ENCODE measurements at regions not wholly inside any gene's neighbourhood (a gene's known extent, or its start where the extent isn't known, plus 50 kb on each side); places are given as distances from the start of the nearest gene placed in this dataset.

DNA sequence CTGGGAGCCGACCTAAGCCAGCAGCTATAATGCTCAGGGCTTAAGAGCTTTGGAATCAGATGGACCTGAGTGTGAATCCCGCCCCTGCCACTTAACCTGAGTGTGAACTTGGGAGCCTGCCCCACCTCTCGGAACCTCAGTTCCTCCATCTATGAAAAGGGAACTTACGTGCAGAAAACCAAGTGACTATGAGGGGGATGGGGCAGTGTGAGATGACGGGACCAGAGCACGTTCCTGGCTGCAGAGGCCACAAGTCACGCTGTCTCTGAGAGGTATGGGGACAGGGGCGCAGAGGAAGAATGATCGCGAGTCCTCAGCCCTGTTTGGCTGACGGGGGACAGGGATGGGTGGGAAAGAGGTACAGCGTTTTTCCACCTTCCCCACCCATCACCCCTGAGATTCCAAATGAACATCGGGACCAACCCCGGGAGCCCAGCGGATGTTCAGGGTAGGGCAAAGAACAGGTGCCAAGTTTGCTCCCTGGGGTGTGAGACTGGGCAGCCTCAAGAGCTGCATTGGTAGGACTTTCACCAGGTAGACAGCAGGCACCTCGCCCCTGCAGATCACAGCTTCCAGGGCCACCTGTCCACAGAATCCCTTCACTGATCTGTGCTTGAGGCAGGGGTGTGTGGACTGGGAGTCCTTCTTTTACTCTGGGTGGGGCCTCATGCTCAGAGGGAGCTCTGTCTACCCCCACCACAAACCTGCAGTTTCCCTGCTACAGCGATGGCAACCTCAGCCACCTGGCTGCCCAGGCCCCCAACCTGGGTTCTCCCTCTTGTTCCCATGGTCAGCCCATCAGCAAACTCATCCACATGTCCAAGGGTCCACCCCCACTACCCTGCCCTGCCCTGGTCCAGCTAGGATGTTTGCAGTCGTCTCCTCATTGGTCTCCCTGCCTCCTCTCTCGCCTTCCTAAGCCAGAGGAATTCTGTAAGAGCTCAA, 85.8 kb downstream of the CEBPB start:
- H3K4me1 ChIP-seq (ENCODE audit: control insufficient read depth, insufficient read depth, low read length, poor library complexity, severe bottlenecking), result no peaks in the 10 kb centered on the region
- H3K4me3 ChIP-seq (ENCODE audit: extremely low read depth, insufficient read depth, low read length, poor library complexity, severe bottlenecking), result no peak overlapping the region
- WGBS, 2 experiments (ENCODE audit: insufficient coverage in 2 of 2), result 86 to 94% methylated on average over 10 to 11 of the region's 19 CpGs
- H3K27ac ChIP-seq (ENCODE audit: low read depth, low read length, severe bottlenecking), result no peak overlapping the region
- no peaks in the 10 kb centered on the region for H3K9me3 ChIP-seq (ENCODE audit: control insufficient read depth, low read length)
- H3K36me3 ChIP-seq (ENCODE audit: control insufficient read depth, insufficient read depth, low read length), result no peaks in the 10 kb centered on the region

DNA sequence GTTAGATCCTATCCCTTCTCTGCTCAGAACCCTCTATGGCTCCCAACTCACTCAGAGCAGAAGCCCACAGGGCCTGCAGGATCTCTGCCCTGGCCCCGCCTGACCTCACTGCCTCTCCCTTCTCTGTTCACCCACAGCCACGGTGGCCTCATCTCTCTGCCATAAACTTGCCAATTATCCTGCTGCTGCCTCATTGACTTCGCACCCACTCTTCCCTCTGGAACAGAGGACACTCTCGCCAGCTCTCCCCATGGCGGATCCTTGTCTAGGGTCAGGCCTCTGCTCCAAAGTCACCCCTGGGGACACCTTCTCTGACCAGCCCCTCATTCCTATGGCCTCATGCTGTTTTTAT, 86.4 kb downstream of the CEBPB start:
- Histone ChIP-seq H3K27ac (ENCODE audit: low read depth, low read length, severe bottlenecking) (no peak overlapping the region), H3K36me3 (ENCODE audit: control insufficient read depth, insufficient read depth, low read length) (no peaks in the 10 kb centered on the region), H3K4me1 (ENCODE audit: control insufficient read depth, insufficient read depth, low read length, poor library complexity, severe bottlenecking) (no peaks in the 10 kb centered on the region), H3K4me3 (ENCODE audit: extremely low read depth, insufficient read depth, low read length, poor library complexity, severe bottlenecking) (no peak overlapping the region), H3K9me3 (ENCODE audit: control insufficient read depth, low read length) (no peaks in the 10 kb centered on the region)
- 82 to 98% methylated on average over 5 of the region's 5 CpGs for WGBS, 2 experiments (ENCODE audit: insufficient coverage in 2 of 2)

DNA sequence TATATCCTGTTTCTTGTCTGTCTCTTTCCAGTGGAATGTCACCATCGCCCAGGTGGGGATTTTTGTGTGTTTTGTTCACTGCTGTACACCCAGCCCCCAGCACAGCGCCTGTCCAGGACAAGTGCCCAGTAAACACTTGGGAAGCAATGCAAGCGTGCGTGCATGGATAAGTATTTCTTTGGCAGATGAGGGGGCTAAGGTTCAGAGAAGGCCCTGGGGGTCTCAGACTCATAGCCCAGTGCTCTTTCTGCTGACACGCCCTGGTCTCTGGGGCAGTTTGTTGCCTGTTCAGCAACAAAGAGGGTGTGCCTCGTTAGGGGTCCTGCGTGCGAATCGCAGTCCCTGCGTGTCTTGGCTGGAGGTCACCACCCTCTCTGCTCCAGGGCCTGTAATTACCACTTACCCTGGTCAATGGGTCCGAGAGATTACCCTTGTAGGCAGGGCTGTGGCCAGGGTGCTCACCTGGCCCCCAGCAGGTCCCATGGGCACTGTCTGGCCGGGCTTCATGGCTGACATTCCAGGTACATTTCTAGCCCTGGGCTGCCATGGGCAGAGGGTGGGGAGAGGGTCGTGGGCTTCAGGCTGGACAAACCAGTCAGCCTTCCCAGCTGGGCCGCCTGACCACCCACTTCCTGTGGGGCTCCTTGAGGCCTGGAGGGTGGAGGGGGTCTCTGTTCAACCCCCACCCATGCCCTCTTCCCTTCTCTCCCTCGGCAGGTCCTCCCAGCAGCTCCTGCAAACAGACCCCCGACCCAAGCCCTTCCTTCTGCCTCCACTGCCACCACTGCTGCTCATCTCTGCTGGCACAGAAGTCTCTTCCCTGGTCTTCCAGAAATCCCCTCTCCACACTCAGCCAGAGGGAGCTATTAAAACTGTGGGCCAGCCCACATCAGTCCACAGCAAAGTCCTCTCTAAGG, 87.1 kb downstream of the CEBPB start:
- WGBS, 2 experiments (ENCODE audit: insufficient coverage in 2 of 2), result 94 to 98% methylated on average over 11 to 13 of the region's 16 CpGs
- no peak overlapping the region for H3K27ac ChIP-seq (ENCODE audit: low read depth, low read length, severe bottlenecking)
- no peaks in the 10 kb centered on the region for H3K9me3 ChIP-seq (ENCODE audit: control insufficient read depth, low read length)
- H3K36me3 ChIP-seq (ENCODE audit: control insufficient read depth, insufficient read depth, low read length), result no peaks in the 10 kb centered on the region
- H3K4me1 ChIP-seq (ENCODE audit: control insufficient read depth, insufficient read depth, low read length, poor library complexity, severe bottlenecking), result no peaks in the 10 kb centered on the region
- no peak overlapping the region for H3K4me3 ChIP-seq (ENCODE audit: extremely low read depth, insufficient read depth, low read length, poor library complexity, severe bottlenecking)

DNA sequence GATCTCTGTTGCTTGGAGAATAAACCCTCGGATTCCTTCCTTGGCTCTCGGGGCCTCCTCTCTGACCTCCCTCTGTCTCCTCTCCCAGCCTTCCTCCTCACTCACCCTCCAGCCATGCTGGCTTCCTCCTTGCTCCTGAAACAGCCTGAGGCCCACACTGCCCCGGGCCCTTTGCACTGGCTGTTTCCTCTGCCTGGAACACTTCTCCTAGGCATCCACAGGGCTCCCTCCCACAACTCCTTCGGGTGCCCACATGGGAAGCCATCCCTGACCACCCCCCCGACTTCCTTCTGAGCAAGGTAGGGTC, 87.7 kb downstream of the CEBPB start:
- H3K4me1 ChIP-seq (ENCODE audit: control insufficient read depth, insufficient read depth, low read length, poor library complexity, severe bottlenecking), result peaks cover 3% of the 10 kb centered on the region
- H3K9me3 ChIP-seq (ENCODE audit: control insufficient read depth, low read length), result no peaks in the 10 kb centered on the region
- H3K27ac ChIP-seq (ENCODE audit: low read depth, low read length, severe bottlenecking), result no peak overlapping the region
- no peak overlapping the region for H3K4me3 ChIP-seq (ENCODE audit: extremely low read depth, insufficient read depth, low read length, poor library complexity, severe bottlenecking)
- 89 to 90% methylated on average over 3 to 5 of the region's 5 CpGs for WGBS, 2 experiments (ENCODE audit: insufficient coverage in 2 of 2)
- no peaks in the 10 kb centered on the region for H3K36me3 ChIP-seq (ENCODE audit: control insufficient read depth, insufficient read depth, low read length)

DNA sequence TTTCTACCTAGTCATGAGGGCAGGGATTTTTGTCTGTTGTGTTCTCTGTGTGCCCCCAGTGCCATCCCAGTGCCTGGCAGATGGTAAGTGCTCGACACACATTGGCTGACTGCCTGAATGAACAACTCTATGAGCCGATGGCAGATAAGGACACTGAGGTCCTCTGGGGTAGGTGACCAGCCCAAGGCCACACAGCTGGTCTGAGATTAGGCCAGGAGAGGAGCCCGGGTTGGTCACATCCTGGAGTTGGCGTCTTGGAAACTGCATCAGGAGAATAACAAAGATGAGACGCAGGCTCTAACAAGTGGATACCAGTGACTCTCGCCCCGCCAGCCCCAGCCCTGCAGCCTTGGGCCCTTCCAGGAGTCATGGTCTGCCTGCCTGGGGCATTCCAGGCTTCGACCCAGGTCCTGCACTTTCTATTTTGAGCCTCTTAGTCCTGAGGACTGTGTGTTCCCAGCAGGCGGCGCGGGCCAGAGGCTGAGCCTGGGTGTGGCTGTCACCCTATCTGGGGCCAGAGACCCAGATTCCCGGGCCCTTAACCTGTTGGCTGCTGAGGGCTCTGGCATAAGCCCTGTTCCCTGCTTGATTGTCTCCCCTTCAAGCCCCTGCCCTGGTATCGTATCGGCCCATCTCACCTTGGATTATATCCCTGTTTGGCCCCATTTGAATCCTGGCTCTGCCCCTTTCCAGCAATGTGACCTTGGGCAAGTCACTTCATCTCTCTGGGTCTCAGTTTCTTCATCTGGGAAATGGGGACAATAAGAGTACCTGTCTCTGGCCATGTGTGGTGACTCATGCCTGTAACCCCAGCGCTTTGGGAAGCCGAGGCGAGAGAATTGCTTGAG, 88.3 kb downstream of the CEBPB start:
- Histone ChIP-seq H3K4me3 (ENCODE audit: extremely low read depth, insufficient read depth, low read length, poor library complexity, severe bottlenecking) (no peak overlapping the region), H3K36me3 (ENCODE audit: control insufficient read depth, insufficient read depth, low read length) (no peaks in the 10 kb centered on the region), H3K9me3 (ENCODE audit: control insufficient read depth, low read length) (no peaks in the 10 kb centered on the region), H3K27ac (ENCODE audit: low read depth, low read length, severe bottlenecking) (no peak overlapping the region), H3K4me1 (ENCODE audit: control insufficient read depth, insufficient read depth, low read length, poor library complexity, severe bottlenecking) (peaks cover 9% of the 10 kb centered on the region)
- WGBS, 2 experiments (ENCODE audit: insufficient coverage in 2 of 2), result 93 to 94% methylated on average over 17 of the region's 17 CpGs

DNA sequence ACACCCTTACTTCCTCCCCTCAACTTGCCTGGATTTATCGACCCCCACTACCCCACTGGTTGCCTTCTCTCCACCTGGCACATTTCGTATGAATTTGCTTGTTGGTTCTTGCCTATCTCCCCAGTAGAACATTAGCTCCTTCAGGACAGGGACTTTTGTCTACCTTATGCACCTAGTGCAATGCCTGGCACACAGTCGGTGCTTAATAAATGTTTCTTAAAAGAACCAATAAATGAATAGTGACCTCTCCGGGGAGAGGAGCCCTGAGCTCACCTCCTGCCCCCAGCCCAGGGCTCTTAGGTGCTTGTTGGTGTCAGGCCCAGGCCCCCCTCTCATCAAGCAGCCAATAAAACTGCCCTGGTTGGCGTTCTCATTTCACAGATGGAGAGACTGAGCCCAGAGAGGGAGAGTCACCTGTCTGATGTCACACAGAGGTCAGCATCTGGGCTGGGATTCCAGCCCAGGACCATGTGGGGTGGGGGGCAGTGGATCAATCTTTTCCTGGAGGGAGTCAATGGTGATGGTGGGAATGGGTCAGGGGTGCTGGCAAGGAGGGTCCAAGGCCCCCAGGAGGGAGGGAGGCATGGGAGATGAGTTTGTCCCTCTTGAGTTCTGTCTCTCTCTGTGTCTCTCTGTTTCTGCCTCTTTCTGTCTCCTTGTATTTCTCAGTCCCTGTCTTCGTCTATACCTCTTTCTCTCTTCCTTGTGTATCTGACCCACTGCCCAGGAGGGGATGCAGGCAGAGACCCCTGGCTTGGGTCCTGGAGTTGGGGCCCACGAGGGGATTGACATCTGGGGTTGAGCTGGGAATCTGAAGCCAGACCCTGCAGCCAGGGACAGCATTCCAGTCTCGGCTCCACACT, 89.6 kb downstream of the CEBPB start:
- Histone ChIP-seq H3K36me3 (ENCODE audit: control insufficient read depth, insufficient read depth, low read length) (no peaks in the 10 kb centered on the region), H3K27ac (ENCODE audit: low read depth, low read length, severe bottlenecking) (no peak overlapping the region), H3K9me3 (ENCODE audit: control insufficient read depth, low read length) (no peaks in the 10 kb centered on the region), H3K4me3 (ENCODE audit: extremely low read depth, insufficient read depth, low read length, poor library complexity, severe bottlenecking) (no peak overlapping the region), H3K4me1 (ENCODE audit: control insufficient read depth, insufficient read depth, low read length, poor library complexity, severe bottlenecking) (peaks cover 22% of the 10 kb centered on the region)
- WGBS, 2 experiments (ENCODE audit: insufficient coverage in 2 of 2), result 92 to 95% methylated on average over 5 to 6 of the region's 8 CpGs

DNA sequence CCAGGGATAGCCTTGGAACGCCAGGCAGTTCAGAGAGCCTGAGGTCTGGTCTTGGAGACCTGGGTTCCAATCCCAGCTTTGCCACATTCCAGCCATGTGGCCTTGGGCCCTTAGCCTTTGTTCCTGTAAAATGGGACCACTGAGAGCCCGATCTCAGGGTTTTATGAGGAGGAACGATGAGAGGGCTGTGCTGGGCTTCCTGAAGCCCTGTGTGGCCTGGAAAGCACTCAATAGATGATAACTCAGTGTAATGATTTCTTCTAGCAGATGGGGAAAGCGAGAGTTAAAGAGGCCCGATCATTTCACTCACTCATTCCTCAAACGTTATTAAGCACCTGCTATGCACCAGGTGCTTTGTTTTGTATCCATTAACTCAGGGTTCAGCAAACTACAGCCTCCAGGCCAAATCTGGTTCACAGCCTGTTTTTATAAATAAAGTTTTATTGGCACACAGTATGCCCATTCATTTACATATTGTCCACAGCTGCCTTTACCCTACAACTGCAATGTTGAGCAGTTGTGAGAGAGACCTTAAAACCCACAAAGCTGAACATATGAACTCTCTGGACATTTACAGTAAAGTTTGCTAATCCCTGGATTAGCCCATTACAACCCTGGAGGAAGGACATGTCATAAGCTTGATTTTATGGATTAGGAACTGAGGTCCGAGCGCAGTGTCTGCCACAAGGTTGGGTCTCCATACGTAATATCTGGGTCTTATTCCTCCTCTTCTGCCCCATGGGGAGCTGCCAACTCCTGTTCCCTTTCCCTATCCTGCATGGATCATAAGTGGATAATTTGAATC, 90.4 kb downstream of the CEBPB start:
- Histone ChIP-seq H3K4me1 (ENCODE audit: control insufficient read depth, insufficient read depth, low read length, poor library complexity, severe bottlenecking) (peaks cover 30% of the 10 kb centered on the region), H3K36me3 (ENCODE audit: control insufficient read depth, insufficient read depth, low read length) (no peaks in the 10 kb centered on the region), H3K9me3 (ENCODE audit: control insufficient read depth, low read length) (no peaks in the 10 kb centered on the region), H3K27ac (ENCODE audit: low read depth, low read length, severe bottlenecking) (no peak overlapping the region), H3K4me3 (ENCODE audit: extremely low read depth, insufficient read depth, low read length, poor library complexity, severe bottlenecking) (no peak overlapping the region)
- WGBS, 2 experiments (ENCODE audit: insufficient coverage in 2 of 2), result 90 to 92% methylated on average over 5 to 9 of the region's 9 CpGs

DNA sequence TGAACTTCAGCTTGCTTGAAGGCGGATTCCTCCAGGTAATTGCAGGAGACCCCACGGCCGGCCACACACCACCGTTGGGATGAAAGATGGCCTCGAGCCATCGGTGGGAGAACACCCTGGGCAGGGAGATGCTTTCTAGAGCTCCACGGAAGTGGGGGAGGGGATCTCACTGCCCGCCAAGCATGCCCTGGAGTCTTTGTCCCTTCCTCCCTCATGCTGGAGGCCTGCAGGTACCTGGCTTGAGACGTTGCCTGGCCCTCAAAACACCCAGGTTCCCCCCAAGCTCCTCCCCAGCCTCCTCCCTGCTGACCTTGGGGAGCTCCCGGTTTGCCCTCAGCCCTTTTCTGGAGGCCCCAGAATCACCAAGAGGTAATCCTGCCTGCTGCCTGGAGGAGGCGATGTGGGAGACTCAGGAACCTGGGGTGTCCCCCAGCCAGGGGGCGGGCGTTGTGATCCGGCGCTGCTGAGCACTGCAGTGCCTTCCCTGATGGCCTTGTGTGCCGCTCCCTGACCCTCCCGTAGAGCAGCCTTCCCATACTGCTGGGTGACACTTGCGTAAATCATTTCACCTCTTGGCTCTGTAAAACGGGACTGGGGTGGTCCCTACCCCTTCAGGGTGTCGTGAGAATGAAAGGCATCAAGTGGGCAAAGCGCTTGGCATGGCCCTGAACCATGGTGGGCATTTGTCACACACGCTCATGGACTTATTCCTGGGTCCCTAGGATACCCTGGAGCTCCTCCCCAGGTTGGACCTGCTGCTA, 91.4 kb downstream of the CEBPB start:
- 87% methylated on average over 16 to 20 of the region's 22 CpGs for WGBS, 2 experiments (ENCODE audit: insufficient coverage in 2 of 2)

More for the DNA sequence above, 91.4 kb downstream of the CEBPB start:
- H3K9me3 ChIP-seq (ENCODE audit: control insufficient read depth, low read length), result no peaks in the 10 kb centered on the region
- H3K27ac ChIP-seq (ENCODE audit: low read depth, low read length, severe bottlenecking), result no peak overlapping the region
- H3K4me3 ChIP-seq (ENCODE audit: extremely low read depth, insufficient read depth, low read length, poor library complexity, severe bottlenecking), result no peak overlapping the region
- H3K4me1 ChIP-seq (ENCODE audit: control insufficient read depth, insufficient read depth, low read length, poor library complexity, severe bottlenecking), result peaks cover 39% of the 10 kb centered on the region
- no peaks in the 10 kb centered on the region for H3K36me3 ChIP-seq (ENCODE audit: control insufficient read depth, insufficient read depth, low read length)
